HG02642 (cell line): ENCODE measurements at regions not wholly inside any gene's neighbourhood (a gene's known extent, or its start where the extent isn't known, plus 50 kb on each side); places are given as distances from the start of the nearest gene placed in this dataset.

Experiments used
- ATAC-seq: cut with Tn5 transposase; IDR thresholded peaks from one replicate; pipeline ENCODE4 v1.9.1; 2021; ENCODE audit warnings: mild to moderate bottlenecking; ENCODE audit not compliant: unreplicated experiment, poor library complexity

- no peak for ATAC-seq
These were observed 1288.9 kb upstream of the SLC10A2 start for GRCh38 chr13:104355041-104355670.

DNA sequence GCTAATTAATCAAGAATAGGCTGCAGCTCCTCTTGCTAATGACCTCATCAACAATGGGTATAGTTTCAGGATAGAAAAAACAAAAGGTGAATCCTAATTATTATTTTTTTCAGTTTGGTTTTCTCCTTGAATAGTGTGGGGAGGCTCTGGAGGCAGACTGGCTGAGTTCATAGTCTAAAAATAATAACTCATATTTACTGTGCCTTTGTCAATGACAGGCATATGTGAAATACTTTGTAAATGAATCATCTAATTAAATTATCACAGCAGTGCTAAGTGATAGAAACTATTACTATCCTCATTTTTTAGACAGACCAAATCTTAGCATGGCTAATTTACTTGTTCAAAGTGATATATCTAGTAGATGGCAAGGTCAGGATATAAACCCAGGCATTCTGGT lies 1261.0 kb upstream of the SLC10A2 start:
- no peak for ATAC-seq

DNA sequence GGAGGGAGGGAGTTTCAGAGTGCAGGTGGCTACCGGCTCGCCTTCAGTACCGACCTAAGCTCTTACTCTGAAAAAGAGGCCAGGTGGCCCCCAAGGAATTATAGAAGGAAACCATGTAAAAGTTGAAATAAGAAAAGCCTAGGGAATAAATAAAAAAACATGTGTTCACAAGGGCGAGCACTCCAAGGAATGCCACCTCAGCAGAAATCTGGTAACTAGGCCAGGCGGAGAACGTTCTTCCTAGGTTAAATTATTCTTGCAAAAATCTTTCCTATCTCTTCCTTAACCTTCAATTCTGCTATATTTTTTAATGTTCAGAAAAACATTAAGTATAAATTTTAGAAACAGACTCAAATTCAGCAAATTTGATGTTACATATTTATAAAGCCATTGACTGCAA lies 1260.3 kb upstream of the SLC10A2 start:
- no peak for ATAC-seq

DNA sequence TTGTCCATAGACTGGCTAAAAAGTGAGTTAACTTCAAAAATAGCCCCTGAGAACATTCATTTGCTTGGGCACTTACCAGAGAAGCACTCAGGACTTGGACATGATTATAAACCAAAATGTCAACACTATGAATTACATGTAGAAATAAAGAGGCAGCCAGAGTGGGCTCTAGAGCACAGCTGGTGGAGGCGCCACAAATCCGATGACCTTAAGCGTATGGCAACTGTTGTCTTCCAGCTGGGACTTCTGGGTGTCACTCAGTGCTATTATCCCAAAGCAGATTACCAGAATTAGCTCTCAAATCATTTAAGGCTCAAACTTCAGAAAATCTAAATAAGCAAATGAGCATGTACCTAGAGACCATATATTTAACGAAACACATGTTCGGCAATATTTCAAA lies 1255.5 kb upstream of the SLC10A2 start:
- ATAC-seq = no peak

- ATAC-seq = no peak
These were observed 1254.2 kb upstream of the SLC10A2 start for GRCh38 chr13:104320446-104320845.

DNA sequence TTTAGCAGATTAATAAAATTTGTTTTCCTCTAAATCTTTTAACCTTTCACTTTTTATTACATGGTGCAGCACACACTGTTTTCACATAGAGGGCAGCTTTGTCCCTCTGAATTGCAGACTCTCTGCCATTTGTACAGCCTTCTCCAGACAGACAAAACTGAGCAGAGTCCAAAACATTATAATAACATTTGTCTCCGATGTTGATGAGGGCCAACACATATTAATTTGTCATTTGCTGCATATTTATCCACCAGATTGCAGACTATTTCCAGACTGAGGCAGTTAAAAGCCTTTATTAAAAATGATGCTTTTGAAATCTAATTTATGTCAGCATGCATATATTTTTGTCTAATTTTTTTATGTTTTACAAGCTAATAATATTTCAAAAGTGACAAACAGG lies 1251.9 kb upstream of the SLC10A2 start:
- ATAC-seq = no peak

DNA sequence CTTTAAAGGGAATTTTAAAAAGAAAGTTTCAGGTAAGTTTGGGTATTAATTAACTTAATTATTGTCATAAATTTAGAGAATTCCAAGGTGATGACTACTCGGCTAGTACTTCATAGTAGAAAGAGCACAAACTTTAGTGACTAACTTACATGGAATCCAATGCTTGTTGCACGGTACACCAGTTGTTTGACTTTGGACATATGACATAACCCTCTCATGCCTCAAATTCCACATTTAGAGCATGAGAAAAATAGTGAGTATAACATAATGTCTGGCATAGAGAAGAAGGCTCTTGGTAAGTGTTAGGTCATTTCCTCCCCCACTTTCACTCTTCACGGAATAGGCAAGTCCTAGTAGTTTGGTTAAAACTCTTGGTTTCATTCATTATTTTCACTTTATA lies 1249.4 kb upstream of the SLC10A2 start:
- no peak for ATAC-seq

- ATAC-seq = no peak
These were observed 1248.8 kb upstream of the SLC10A2 start for GRCh38 chr13:104314926-104315535.

DNA sequence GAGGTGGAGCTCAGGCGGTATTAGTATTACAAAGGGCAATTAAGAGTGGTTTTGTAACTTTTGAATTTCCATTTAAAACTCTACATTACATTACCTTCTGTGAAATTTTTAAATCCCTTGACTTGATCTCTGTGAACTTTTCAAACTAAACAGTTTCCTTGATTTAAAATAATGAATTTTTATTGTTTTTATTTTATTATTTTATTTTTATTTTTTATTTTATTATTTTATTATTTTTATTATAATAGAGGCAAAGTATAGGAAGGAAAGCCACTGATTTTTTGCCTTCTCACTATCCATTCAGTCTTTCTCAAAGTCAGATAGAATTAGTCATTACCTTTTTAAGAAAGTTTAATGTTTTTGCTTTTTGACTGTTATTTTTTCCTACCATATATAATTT lies 1248.1 kb upstream of the SLC10A2 start:
- no peak for ATAC-seq

DNA sequence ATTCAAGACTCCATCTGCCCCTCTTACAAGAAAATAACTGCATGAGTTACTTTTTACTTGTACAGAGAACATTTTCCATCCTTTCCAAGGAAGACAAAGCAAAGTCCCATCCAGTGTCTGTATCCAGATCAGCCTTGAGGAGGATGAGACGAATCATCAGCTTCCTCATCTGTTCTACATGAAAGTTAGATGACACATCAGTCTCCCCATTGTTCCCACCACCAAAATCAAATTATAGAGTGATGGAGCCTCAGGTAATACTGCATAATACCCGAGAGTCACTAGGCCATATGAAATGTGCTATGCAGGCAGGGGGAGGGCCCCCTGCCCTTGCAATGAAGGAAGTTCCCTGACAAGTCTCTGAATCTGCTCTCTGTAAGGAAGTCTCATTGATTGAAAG lies 1244.6 kb upstream of the SLC10A2 start:
- ATAC-seq = no peak

GRCh38 chr13:104309431-104309830 lies 1243.2 kb upstream of the SLC10A2 start:
- ATAC-seq = no peak

GRCh38 chr13:104301171-104301975 lies 1235.2 kb upstream of the SLC10A2 start:
- ATAC-seq = no peak

DNA sequence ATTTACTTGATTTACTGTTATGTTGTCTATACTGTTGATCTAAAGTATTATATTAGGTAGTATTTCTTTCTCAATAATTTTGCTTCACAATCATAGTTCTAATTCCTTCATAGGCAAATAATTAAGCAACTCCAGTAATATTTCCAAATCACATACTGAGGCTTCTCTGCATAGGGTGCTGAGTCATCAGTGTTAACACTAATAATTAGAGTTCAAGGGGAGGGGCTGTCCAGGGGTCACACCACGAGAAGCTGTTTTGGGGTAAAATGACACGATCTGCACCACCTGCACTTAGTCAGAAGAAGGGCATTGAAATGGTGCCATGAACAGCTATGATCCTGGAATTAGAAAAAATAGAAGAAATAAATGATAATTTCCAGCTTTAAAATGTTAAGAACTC lies 1230.9 kb upstream of the SLC10A2 start:
- ATAC-seq = no peak

DNA sequence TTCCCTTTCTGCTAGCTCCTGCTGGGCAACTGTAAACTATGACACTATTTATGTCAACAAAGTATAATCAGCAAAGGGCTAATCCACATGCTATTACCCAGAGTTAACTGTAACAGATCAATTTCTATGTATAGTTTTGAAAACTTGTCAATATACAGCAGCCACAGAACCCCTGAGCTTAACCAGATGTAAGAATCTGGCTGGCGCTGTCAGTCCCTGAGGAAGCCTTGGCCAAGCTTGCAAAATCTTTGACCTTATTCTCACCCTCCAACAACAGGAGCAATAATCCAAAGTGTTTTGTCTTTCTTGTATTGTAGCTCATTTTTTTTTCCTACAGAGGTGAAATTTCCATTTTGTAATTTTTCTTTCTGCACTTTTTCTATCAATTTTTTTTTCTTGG lies 1230.1 kb upstream of the SLC10A2 start:
- no peak for ATAC-seq

GRCh38 chr13:104295537-104295936 lies 1229.3 kb upstream of the SLC10A2 start:
- no peak for ATAC-seq

DNA sequence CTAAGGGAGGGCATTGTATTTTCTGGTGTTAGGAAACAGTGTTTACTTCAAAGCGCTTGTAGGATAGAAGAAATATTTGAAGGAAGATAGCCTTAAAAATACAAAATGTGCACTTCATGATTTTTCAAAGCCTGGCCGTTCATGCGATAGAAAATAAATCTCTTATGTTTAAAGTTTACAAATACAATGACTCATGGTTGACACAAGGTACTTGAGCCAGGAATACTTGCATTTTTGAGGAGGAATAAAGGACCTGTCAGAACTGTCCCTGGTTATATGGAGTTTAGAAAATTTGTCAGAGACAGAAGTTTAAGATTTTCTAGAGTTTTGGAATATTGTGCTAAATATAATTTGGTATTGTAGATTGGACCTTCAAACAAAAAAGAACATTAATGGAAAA lies 1223.2 kb upstream of the SLC10A2 start:
- ATAC-seq = no peak

- ATAC-seq = no peak
These were observed 1222.3 kb upstream of the SLC10A2 start for GRCh38 chr13:104288496-104288895.

GRCh38 chr13:104286566-104287290 lies 1220.5 kb upstream of the SLC10A2 start:
- ATAC-seq = no peak

- ATAC-seq = no peak
These were observed 1215.7 kb upstream of the SLC10A2 start for GRCh38 chr13:104281910-104282309.

- no peak for ATAC-seq
These were observed 1204.5 kb upstream of the SLC10A2 start for GRCh38 chr13:104270731-104271130.

GRCh38 chr13:104267206-104267811 lies 1201.1 kb upstream of the SLC10A2 start:
- ATAC-seq = no peak
